HG03521 (cell line): ENCODE measurements at regions not wholly inside any gene's neighbourhood (a gene's known extent, or its start where the extent isn't known, plus 50 kb on each side); places are given as distances from the start of the nearest gene placed in this dataset.

ENCODE experiments used
- ATAC-seq: cut with Tn5 transposase; IDR thresholded peaks from one replicate; pipeline ENCODE4 v1.9.1; 2021; ENCODE audit warnings: mild to moderate bottlenecking, moderate library complexity; ENCODE audit not compliant: unreplicated experiment

GRCh38 chr6:91754691-91755090 lies 1167.8 kb upstream of the MAP3K7 start:
- no peak for ATAC-seq

DNA sequence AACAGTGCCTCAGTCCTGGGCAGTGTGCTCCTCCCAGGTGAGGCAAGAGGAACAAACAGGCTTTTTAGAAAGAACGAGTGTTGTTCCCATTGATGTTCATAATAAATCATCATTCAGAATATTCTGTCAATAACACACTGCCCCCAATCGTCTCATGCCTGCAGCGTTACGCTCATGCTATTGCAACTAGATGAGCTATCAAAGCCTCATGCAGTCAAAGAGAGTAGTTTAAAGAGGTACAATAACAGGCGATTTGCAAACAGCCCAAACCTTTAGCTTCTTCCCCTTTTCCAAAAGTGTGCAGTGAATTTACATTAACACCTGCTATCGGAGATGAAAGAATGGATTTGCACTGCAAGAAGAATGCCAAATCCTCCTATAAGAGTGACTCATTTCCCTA lies 1164.7 kb upstream of the MAP3K7 start:
- ATAC-seq, result no peak

DNA sequence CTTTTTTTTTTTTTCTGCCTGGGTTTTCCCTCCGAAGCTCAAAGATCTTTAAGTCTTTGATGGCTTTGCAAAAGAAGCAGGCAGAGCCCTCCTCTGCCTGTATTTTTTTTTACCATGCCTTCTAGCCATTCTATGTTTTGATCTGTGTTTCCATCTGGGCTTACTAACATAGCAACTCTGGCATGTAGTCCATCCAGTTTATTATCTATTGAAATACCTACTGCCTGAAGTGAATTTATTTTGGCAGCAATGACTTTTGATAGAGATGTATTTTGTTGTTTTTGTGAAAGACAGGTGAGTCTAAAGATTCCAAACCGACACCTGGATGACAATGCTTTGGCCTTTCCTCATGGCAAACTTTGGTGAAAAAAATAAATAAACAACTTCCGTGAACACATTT lies 1157.7 kb upstream of the MAP3K7 start:
- ATAC-seq, result no peak

DNA sequence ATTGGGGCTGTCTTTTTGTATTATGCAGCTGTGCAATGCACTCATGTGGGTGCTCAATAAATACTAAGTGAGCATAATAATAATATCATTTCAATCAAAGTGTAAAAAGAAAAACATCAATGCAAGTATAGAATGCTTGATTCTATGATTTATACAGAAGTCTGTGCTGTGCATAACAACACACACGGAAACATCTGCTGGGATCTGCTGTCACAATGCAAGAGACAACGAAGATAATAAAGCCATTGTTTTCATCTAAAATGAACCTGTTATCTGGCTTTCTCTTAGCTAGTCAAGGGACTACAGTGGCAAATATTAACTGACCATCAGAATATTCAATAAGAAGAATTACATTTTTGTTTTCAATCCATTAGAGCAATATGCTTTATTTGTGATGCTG lies 1156.9 kb upstream of the MAP3K7 start:
- ATAC-seq, result no peak

DNA sequence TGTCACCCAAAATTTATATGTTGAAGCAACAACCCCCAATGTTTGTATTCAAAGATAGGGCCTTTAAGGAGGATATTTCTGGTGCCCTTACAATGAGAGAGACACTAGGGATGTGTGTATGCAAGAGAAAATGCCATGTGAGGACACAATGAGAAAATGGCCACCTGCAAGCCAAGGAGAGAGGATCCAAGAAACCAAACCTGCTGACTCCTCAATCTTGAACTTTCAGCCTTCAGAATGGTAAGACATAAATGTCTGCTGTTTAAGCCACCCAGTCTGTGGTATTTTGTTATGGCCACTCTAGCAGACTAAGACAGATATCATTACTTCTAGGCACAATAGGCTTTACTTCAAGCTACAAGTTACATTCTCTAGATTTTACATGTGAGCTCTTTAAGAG lies 1145.1 kb upstream of the MAP3K7 start:
- no peak for ATAC-seq

DNA sequence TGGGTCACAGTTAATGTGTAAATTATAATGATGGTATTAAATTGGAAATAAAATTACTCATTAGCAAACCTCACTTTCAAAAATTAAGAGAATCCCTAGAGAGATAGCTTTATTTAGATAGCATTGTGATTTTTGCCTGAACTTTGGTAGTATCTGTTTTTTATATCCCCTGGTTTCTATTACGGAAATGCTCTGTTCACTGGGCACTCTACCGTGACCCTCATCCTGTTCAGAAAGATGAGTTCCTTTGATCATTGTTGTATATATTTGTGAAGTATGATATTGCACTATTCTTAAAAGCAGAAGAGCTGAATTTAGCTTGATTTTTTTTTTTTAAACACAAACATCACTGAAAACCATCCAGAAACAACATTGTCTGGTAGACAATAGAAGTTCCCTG lies 1143.8 kb upstream of the MAP3K7 start:
- ATAC-seq, result no peak

GRCh38 chr6:91720324-91720723 lies 1133.5 kb upstream of the MAP3K7 start:
- no peak for ATAC-seq

DNA sequence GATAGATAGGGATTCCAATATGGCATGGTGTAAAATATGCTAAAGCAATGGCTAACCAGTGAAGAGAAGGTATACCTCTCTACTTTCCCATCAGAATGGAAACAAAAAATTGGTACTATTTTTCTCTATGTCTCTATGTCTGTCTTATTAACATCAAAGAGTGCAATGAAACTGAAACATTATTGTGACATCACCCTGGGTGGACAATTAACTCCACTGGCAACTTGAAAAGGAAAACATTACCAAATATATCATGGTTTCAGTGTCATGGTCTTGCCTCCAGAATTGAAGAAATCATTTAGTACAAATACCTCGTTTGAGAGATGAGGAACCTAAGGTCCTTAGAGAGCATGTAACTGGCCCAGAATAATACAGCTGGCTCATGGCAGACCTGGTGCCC lies 1132.5 kb upstream of the MAP3K7 start:
- ATAC-seq, result no peak

- no peak for ATAC-seq
These were observed 1131.3 kb upstream of the MAP3K7 start for GRCh38 chr6:91718198-91718597.

DNA sequence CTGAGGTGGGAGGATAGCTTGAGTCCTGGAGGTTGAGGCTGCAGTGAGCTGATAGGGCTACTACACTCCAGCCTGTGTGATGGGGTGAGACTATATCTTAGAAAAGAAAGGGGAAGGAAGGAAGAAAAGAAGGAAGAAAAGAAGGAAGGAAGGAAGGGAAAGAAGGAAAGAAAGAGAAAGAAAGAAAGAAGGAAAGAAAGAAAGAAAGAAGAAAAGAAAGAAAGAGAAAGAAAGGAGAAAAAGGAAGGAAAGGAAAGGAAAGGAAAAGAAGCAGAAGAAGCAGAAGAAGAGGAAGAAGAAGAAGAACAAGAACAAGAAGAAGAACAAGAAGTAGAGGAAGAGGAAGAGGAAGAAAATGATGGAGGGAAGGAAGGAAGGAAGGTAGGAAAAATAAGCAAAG lies 1130.2 kb upstream of the MAP3K7 start:
- no peak for ATAC-seq

DNA sequence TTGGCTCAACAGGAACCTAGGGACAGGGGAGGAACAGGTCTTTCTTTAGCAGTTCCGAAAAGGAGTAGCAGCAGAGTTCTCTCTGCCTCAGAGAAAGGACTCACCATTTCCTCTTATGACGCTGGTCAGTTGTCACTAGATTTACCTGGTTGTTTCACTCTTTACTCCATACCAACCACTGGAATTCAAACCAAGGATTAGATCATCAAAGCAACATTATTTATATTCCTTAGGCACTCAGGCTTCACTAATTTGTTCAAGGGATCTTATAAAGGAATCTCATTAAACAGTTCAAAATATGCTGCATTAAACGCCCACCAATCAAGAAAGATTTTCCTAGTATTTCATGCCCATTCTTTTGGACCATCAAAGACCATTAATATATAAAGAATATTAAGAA lies 1129.5 kb upstream of the MAP3K7 start:
- no peak for ATAC-seq

DNA sequence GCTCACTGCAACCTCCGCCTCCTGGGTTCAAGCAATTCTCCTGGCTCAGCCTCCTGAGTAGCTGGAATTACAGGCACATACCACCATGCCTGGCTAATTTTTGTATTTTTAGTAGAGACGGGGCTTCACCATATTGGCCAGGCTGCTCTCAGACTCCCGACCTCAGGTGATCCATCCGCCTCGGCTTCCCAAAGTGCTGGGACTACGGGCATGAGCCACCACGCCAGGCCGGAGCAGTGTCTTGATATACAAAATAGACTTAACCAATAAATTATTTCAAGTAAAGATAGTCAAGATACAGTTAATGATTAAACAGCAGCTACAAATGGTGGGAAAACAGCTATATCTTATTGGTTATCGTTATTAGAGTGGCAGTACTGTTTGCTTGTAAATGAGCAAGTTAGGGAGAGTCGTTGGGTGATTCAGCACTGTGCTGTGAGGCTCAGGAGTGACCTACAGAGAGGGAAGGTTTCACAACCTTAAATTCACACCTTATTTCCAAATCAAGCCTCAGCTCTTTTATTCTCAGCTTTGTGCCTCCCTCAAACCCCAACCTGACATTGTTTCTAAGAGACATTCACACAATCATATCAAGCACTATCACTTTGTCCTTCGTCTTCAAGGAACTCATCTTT lies 1128.4 kb upstream of the MAP3K7 start:
- no peak for ATAC-seq

DNA sequence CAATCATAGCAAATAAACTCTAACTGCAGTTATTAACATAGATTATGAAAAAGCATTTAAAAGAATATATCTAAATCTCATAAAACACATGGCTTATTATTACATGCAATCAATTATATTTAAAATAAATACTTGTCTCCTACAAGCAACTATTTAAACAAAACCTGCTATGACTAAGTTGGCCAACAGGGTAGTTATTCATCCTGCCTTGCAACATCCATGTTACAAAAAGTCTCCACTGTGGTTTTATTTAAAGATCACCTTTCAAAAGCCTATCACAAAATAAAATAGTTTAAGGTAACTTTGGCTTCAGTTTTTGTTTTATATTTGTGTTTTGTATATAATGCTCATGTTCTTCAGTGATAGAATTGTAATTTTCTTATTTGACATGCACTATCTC lies 1127.0 kb upstream of the MAP3K7 start:
- ATAC-seq, result no peak

DNA sequence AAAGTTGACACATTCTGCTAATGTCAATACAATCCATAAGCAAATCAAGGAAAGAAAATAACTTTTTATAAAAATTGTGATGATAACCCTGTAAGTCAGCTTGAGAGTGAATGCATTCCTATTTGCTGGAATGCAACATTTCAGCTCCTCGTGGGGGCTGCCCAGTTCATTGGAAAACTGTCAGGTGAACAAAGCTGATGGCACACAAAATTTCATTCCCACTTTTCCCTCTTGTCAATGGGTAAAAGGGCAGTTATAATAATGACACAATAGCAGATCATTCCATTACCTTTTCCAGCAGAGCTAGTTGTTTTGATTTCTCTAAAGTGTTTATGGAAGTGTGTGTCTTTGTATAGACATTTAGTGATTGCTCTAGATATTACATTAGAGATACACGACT lies 1124.6 kb upstream of the MAP3K7 start:
- ATAC-seq, result no peak

- ATAC-seq, result no peak
These were observed 1123.5 kb upstream of the MAP3K7 start for GRCh38 chr6:91710342-91710741.

DNA sequence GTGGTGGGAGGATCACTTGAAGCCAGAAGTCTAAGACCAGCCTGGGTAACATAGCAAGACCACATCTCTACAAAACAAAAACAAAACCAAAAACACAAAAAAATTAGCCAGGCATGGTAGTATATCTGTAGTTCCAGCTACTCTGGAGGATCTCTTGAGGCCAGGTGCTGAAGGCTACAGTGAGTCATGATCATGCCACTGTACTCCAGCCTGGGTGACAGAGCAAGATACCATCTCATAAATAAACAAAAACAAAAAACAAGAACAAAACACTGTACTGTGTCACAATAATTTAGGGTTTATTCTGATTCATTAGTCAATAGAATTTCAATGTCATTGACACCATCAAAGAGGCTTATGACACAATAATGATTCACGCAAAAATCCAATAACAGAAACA lies 1121.7 kb upstream of the MAP3K7 start:
- no peak for ATAC-seq

DNA sequence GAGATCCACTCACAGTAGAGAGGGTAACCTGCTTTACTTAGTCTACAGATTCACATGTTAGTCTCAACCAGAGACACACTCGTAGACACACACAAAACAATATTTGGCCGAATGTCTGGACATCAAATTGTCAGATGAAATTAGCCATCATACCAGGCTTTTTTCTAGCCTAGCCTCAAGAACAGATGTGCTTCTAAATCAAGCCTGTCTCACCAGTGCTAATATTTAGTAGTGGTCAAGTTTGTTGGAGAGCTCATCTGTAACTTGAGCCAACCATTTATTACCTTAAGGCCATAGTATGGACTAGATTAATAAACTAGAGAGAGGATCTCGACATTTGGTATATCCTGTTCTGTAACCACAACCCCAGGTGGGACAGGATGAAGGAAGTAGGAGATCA lies 1118.8 kb upstream of the MAP3K7 start:
- no peak for ATAC-seq

GRCh38 chr6:91704531-91704930 lies 1117.7 kb upstream of the MAP3K7 start:
- no peak for ATAC-seq

DNA sequence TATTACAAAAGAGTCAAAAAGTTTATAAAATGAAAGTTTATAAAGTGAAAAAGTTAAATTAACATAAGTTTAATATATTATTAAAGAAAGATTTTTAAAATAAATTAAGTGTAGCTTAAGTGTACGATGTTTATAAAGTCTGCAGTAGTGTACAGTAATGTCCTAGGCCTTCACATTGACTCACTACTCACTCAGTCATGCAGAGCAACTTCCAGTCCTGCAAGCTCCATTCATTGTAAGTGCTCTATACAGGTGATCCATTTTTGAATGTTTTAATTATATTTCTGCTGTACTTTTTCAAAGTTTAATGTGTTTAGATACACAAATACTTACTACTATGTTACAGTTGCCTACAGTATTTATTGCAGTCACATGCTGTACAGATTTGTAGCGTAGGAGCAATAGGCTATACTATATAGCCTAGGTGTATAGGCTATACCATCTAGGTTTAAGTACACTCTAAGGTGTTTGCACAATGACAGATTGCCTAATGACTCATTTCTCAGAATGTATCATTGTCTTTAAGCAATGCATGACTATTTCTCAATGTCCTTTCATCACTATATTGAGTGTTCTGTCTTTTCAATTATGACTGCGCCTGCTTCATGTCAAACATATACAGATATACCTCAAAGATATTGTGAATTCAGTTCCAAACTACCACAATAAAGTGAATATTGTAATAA lies 1110.3 kb upstream of the MAP3K7 start:
- no peak for ATAC-seq

- ATAC-seq, result no peak
These were observed 1108.3 kb upstream of the MAP3K7 start for GRCh38 chr6:91695221-91695620.

DNA sequence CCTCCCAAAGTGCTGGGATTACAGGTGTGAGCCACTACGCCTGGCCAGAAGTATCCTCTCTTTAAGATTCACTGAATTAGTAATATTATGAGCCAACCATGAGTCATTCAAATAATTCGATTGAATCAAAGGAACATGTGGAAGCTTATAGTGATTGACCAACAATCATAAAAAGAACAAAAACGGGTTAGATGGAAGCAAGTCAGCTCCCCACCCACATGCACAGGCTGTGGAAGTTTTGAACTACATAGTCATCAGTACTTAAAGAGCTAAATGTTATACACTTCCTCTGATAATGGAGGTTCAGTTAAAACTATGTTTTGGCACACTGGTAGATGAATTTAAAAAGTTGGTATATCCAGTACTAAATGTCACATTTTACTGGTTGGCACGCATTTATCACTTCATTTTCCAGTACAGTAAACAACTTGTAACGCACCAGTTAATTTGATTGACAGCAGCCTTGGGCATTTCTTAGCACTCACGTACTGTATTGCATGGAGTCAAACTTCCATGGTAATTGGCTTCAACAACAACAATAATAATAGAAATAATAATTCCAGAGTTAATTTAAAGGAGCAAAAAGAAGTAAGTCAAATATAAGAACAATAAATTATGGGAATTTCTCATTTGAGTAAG lies 1107.3 kb upstream of the MAP3K7 start:
- no peak for ATAC-seq

DNA sequence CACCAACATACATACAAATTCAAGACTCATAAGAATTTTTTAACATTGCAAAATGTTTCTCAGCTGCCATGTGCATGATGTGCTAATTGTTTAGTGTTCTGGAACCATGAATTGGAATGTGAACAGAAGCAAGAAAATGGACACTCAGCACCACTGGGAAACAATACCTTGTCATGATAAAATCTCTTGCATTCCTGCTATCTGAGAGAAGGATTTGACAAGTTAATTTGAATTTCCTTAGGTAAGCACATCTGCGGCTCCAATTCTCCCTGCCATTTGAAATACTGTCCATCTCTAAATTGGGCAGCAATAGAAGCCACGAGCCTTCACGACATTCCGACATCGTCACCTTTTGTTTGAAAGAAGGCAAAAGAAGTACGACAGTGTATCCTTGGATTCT lies 1104.6 kb upstream of the MAP3K7 start:
- ATAC-seq, result no peak

GRCh38 chr6:91683240-91683639 lies 1096.4 kb upstream of the MAP3K7 start:
- no peak for ATAC-seq
